Right atrium auricular region (tissue), 2 donors: ENCODE measurements at regions not wholly inside any gene's neighbourhood (a gene's known extent, or its start where the extent isn't known, plus 50 kb on each side); places are given as distances from the start of the nearest gene placed in this dataset.

Source experiments
- DNase-seq: peaks from one replicate; pipeline ENCODE4 v3.0.0-alpha.2; 2019; ENCODE audit warnings: low spot score
- H3K27ac ChIP-seq, 2 donors: fragments of 200-600 bp; sonication (generic); 1 replicate in 1 of 2; 2 replicates in 1 of 2; pipeline ENCODE4 v1.5.1; 2016 to 2019
- H3K27me3 ChIP-seq, 2 donors: fragments of 200-600 bp; sonication (generic); one replicate each; pipeline versions ENCODE4 v1.5.1 to v1.6.0; 2017 to 2019
- H3K36me3 ChIP-seq: fragments of 200-600 bp; sonication (generic); one replicate; pipeline ENCODE4 v1.5.1; 2016
- H3K4me1 ChIP-seq, 2 donors: fragments of 200-600 bp; sonication (generic); one replicate each; pipeline versions ENCODE4 v1.5.1 to v1.6.0; 2017 to 2019
- H3K4me3 ChIP-seq, 2 donors: fragments of 200-600 bp; sonication (generic); 1 replicate in 1 of 2; 2 replicates in 1 of 2; pipeline ENCODE4 v1.5.1; 2017 to 2019; ENCODE audit warnings: mild to moderate bottlenecking in 1 of 2, moderate library complexity in 1 of 2
- H3K9me3 ChIP-seq, 2 donors: fragments of 200-600 bp; sonication (generic); one replicate each; pipeline ENCODE4 v1.5.1; 2019
- CTCF ChIP-seq, 2 donors: fragments of 200-600 bp; sonication (generic); IDR thresholded peaks; one replicate each; pipeline ENCODE4 v1.5.1; 2019; ENCODE audit warnings: antibody characterized with exemption in 2 of 2

DNA sequence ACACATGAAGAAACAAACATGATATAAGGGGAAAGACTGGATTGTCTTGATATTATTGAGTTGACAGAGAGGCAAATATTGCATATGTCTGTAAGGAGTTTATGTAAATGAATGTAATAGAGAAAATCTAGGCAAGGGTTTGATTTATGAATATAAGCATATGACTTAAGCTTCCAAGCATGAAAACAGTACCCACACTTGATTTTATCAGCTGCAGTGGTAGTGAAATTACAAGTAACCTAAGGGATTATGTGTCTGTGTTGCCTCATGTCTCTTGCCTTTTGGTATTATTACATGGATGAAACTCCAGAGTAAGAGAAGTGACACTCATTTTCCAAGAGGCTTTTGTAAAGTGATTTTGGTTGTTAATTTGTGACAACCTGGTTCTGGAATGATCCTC is 1678.9 kb downstream of the KCNT2 start:
- H3K27me3 ChIP-seq, result no peaks in the 10 kb centered on the region
- no peak for DNase-seq
- no peak for TF ChIP-seq CTCF (IDR thresholded peaks at IDR 0.05)
- no peaks in the 10 kb centered on the region for H3K36me3 ChIP-seq
- H3K27ac ChIP-seq, result no peak overlapping the region
- no peaks in the 10 kb centered on the region for H3K9me3 ChIP-seq
- no peak overlapping the region for H3K4me3 ChIP-seq
- H3K4me1 ChIP-seq, result no peaks in the 10 kb centered on the region

DNA sequence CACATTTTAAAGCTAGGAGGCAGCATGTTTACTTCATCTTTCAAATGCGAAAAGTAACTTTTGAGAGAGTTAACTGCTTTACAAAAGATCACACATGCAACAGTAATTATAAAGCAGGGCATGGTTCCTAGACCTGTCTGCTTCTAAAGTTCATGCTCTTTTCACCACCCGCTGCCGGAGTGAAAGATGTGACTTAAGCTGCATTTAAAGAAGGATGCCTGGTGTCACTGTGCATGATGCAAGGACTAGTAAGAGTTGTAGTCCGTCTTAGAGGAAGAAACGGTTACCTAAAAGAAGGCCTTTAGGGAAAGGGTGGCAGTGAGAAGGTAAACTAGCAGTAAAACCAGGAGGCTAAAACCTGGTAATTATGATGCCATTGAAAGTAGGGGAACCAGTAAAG is 1689.1 kb downstream of the KCNT2 start:
- Histone ChIP-seq H3K9me3 (no peaks in the 10 kb centered on the region), H3K4me1 (no peaks in the 10 kb centered on the region), H3K27me3 (no peaks in the 10 kb centered on the region), H3K27ac (no peak overlapping the region), H3K4me3 (no peak overlapping the region), H3K36me3 (no peaks in the 10 kb centered on the region)
- DNase-seq, result no peak
- no peak for TF ChIP-seq CTCF (IDR thresholded peaks at IDR 0.05)

- TF ChIP-seq CTCF (IDR thresholded peaks at IDR 0.05), result no peak
- Histone ChIP-seq H3K4me3 (no peak overlapping the region), H3K27me3 (no peaks in the 10 kb centered on the region), H3K27ac (no peak overlapping the region), H3K36me3 (no peaks in the 10 kb centered on the region), H3K4me1 (no peaks in the 10 kb centered on the region), H3K9me3 (no peaks in the 10 kb centered on the region)
- DNase-seq, result no peak
Observed at GRCh38 chr1:194917769-194918168, 1690.5 kb downstream of the KCNT2 start.

DNA sequence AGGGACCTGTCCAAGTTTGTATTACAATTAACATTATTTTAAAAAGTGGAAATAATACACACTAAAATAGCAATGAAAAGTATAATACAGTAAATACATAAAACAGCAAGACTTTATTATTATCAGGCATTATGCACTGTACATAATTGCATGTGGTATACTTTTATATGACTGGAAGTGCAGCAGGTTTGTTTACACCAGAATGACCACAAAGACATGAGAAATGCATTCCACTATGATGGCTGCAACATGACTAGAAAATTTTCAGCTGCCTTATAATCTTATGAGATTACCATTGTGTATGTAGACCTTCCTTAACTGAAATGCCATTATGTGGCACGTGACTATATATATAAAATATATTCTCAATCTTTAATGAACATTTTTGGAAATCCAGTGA is 1699.6 kb downstream of the KCNT2 start:
- no peaks in the 10 kb centered on the region for H3K4me1 ChIP-seq
- H3K36me3 ChIP-seq, result no peaks in the 10 kb centered on the region
- no peak for TF ChIP-seq CTCF (IDR thresholded peaks at IDR 0.05)
- H3K27ac ChIP-seq, result no peak overlapping the region
- H3K27me3 ChIP-seq, result no peaks in the 10 kb centered on the region
- no peak for DNase-seq
- H3K4me3 ChIP-seq, result no peak overlapping the region
- no peaks in the 10 kb centered on the region for H3K9me3 ChIP-seq

- Histone ChIP-seq H3K4me3 (no peak overlapping the region), H3K27me3 (no peaks in the 10 kb centered on the region), H3K36me3 (no peaks in the 10 kb centered on the region), H3K27ac (no peak overlapping the region), H3K9me3 (no peaks in the 10 kb centered on the region), H3K4me1 (no peaks in the 10 kb centered on the region)
- no peak for DNase-seq
- no peak for TF ChIP-seq CTCF (IDR thresholded peaks at IDR 0.05)
Observed at GRCh38 chr1:194903524-194903923, 1704.7 kb downstream of the KCNT2 start.

GRCh38 chr1:194889310-194889709 is 1702.9 kb upstream of the B3GALT2 start:
- no peaks in the 10 kb centered on the region for H3K36me3 ChIP-seq
- H3K4me1 ChIP-seq, result no peaks in the 10 kb centered on the region
- no peak overlapping the region for H3K4me3 ChIP-seq
- H3K27me3 ChIP-seq, result no peaks in the 10 kb centered on the region
- no peak for DNase-seq
- H3K9me3 ChIP-seq, result no peaks in the 10 kb centered on the region
- TF ChIP-seq CTCF (IDR thresholded peaks at IDR 0.05), result no peak
- no peak overlapping the region for H3K27ac ChIP-seq
